ENCODE measurements at regions not wholly inside any gene's neighbourhood (a gene's known extent, or its start where the extent isn't known, plus 50 kb on each side); places are given as distances from the start of the nearest gene placed in this dataset.

- TF ChIP-seq EP300 (IDR thresholded peaks at IDR 0.05), result no peak
- no peak for TF ChIP-seq POLR2AphosphoS5 (IDR thresholded peaks at IDR 0.05)
- TF ChIP-seq POLR2A (IDR thresholded peaks at IDR 0.05), result no peak
- TF ChIP-seq, protein P1, sequence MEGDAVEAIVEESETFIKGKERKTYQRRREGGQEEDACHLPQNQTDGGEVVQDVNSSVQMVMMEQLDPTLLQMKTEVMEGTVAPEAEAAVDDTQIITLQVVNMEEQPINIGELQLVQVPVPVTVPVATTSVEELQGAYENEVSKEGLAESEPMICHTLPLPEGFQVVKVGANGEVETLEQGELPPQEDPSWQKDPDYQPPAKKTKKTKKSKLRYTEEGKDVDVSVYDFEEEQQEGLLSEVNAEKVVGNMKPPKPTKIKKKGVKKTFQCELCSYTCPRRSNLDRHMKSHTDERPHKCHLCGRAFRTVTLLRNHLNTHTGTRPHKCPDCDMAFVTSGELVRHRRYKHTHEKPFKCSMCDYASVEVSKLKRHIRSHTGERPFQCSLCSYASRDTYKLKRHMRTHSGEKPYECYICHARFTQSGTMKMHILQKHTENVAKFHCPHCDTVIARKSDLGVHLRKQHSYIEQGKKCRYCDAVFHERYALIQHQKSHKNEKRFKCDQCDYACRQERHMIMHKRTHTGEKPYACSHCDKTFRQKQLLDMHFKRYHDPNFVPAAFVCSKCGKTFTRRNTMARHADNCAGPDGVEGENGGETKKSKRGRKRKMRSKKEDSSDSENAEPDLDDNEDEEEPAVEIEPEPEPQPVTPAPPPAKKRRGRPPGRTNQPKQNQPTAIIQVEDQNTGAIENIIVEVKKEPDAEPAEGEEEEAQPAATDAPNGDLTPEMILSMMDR (IDR thresholded peaks at IDR 0.05), result no peak
- Histone ChIP-seq H3K27ac (peak overlapping the region; percentile 50 to 92 (median 87)), H3K4me3 (peak overlapping the region in 1 of 4 donors; percentile 0), H3K27me3 (peaks cover 0 to 51% (median 0%) of the 10 kb centered on the region in 3 donors), H3K36me3 (no peaks in the 10 kb centered on the region), H3K9me3 (no peaks in the 10 kb centered on the region), H3K4me1 (peaks cover 9 to 27% (median 20%) of the 10 kb centered on the region in 4 donors)
- 13 to 23% (median 19%) methylated on average over 10 of the region's 10 CpGs for WGBS, 5 donors
- intact Hi-C loops (cut with DNase I; ENCODE audit: low total_unique reads), result loop anchor here (10.0 kb wide), 1 partner anchor 161 kb away; no protein-coding TSS in a partner anchor
- DNase-seq, result peak in 1 of 2 donors; percentile 65
Measured at GRCh38 chr16:86343796-86344585, 166.3 kb upstream of the FOXF1 start.

DNA sequence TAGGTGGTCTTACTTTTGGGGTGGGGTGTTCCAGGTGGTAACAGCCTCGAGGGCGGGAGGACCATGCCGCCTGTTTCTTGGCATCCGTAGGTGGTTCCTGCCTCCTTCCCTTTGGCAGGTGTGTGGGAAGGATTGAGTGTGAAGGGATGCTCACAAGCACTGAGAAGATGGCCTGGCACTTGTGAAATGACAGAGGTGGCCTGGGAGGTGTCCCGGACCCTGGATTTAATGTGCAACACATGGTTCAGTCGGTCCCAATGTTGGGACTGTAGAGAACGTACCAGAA is 165.8 kb upstream of the FOXF1 start:
- H3K4me3 ChIP-seq, result no peak overlapping the region
- peaks cover 0 to 51% (median 0%) of the 10 kb centered on the region in 3 donors for H3K27me3 ChIP-seq
- 69 to 80% (median 75%) methylated on average over 7 of the region's 7 CpGs for WGBS, 5 donors
- peaks cover 9 to 27% (median 20%) of the 10 kb centered on the region in 4 donors for H3K4me1 ChIP-seq
- intact Hi-C loops (cut with DNase I; ENCODE audit: low total_unique reads), result loop anchor here (10.0 kb wide), 1 partner anchor 160 kb away; no protein-coding TSS in a partner anchor
- no peaks in the 10 kb centered on the region for H3K9me3 ChIP-seq
- H3K27ac ChIP-seq, result peak overlapping the region in 4 of 5 donors; percentile 83 to 92 (median 88)
- TF ChIP-seq POLR2AphosphoS5 (IDR thresholded peaks at IDR 0.05) (no peak), POLR2A (IDR thresholded peaks at IDR 0.05) (no peak), EP300 (IDR thresholded peaks at IDR 0.05) (no peak)
- TF ChIP-seq, protein P1 (IDR thresholded peaks at IDR 0.05), result no peak
- DNase-seq, result no peak
- no peaks in the 10 kb centered on the region for H3K36me3 ChIP-seq

- TF ChIP-seq POLR2AphosphoS5 (IDR thresholded peaks at IDR 0.05) (no peak), EP300 (IDR thresholded peaks at IDR 0.05) (no peak), POLR2A (IDR thresholded peaks at IDR 0.05) (no peak)
- TF ChIP-seq, protein P1 (IDR thresholded peaks at IDR 0.05), result no peak
- WGBS, 5 donors, result 50 to 74% (median 58%) methylated on average over 5 of the region's 5 CpGs
Measured at GRCh38 chr16:86344881-86345280, 165.4 kb upstream of the FOXF1 start.

DNA sequence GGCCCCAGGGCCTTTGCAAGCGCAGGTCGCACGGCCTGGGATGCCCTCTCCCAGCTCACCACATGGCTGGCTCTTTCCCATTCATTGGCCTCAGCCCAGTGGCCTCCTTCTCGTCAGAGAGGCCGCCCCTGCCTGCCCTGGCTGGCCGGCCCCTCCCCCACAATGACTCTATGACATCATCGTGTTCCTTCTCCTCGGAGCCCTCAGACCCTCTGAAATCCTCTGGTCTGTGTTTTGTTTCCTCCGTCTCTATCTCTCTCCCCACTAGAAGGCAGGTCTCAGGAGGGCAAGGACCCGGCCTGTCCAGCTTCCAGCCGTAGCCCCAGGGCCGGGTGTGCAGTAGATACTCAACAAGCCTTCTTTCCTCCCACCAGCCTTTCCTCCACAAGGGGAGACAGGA is 164.8 kb upstream of the FOXF1 start:
- Histone ChIP-seq H3K27me3 (peaks cover 0 to 45% (median 3%) of the 10 kb centered on the region in 3 donors), H3K4me1 (peaks cover 9 to 27% (median 20%) of the 10 kb centered on the region in 4 donors), H3K9me3 (no peaks in the 10 kb centered on the region), H3K27ac (peak overlapping the region in 1 of 5 donors; percentile 51), H3K36me3 (no peaks in the 10 kb centered on the region), H3K4me3 (no peak overlapping the region)
- TF ChIP-seq, protein P1 (IDR thresholded peaks at IDR 0.05), result no peak
- TF ChIP-seq EP300 (IDR thresholded peaks at IDR 0.05), result no peak
- no peak for TF ChIP-seq POLR2A (IDR thresholded peaks at IDR 0.05)
- TF ChIP-seq POLR2AphosphoS5 (IDR thresholded peaks at IDR 0.05), result no peak
- 45 to 55% (median 51%) methylated on average over 7 to 12 of the region's 12 CpGs for WGBS, 5 donors
- DNase-seq, result no peak
- intact Hi-C loops (cut with DNase I; ENCODE audit: low total_unique reads), result loop anchor here (10.0 kb wide), 1 partner anchor 159 kb away; no protein-coding TSS in a partner anchor

More at GRCh38 chr16:86344881-86345280, 165.4 kb upstream of the FOXF1 start:
- Histone ChIP-seq H3K27ac (peak overlapping the region in 4 of 5 donors; percentile 83 to 92 (median 88)), H3K4me3 (no peak overlapping the region), H3K27me3 (peaks cover 0 to 51% (median 2%) of the 10 kb centered on the region in 3 donors), H3K4me1 (peaks cover 9 to 27% (median 20%) of the 10 kb centered on the region in 4 donors), H3K36me3 (no peaks in the 10 kb centered on the region), H3K9me3 (no peaks in the 10 kb centered on the region)
- intact Hi-C loops (cut with DNase I; ENCODE audit: low total_unique reads), result loop anchor here (10.0 kb wide), 1 partner anchor 160 kb away; no protein-coding TSS in a partner anchor
- no peak for DNase-seq
